ENCODE measurements at regions not wholly inside any gene's neighbourhood (a gene's known extent, or its start where the extent isn't known, plus 50 kb on each side); places are given as distances from the start of the nearest gene placed in this dataset.

DNA sequence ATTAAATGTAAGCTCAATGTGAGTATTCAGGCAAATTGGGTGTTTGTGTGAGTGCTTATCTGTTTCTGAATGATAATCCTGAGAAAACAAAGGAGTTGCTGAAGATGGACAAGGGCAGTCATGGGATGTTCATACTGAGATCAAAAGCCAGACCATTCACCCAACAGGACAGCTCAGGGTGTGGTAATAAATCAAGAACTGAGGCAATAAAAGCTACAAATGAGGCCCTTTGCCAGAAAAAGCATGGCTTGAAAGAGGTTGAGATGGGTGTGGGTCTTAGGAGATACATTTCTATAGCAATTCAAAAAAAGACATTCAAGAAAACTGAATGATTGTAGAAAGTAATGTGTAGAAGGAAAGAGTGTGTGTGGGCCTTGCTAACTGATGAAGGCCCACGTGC, 425.8 kb upstream of the BOD1L1 start:
- TF ChIP-seq, protein P1, sequence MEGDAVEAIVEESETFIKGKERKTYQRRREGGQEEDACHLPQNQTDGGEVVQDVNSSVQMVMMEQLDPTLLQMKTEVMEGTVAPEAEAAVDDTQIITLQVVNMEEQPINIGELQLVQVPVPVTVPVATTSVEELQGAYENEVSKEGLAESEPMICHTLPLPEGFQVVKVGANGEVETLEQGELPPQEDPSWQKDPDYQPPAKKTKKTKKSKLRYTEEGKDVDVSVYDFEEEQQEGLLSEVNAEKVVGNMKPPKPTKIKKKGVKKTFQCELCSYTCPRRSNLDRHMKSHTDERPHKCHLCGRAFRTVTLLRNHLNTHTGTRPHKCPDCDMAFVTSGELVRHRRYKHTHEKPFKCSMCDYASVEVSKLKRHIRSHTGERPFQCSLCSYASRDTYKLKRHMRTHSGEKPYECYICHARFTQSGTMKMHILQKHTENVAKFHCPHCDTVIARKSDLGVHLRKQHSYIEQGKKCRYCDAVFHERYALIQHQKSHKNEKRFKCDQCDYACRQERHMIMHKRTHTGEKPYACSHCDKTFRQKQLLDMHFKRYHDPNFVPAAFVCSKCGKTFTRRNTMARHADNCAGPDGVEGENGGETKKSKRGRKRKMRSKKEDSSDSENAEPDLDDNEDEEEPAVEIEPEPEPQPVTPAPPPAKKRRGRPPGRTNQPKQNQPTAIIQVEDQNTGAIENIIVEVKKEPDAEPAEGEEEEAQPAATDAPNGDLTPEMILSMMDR (IDR thresholded peaks at IDR 0.05; ENCODE audit: extremely low read depth, missing control alignments): no peak
- DNase-seq (ENCODE audit: low spot score): no peak

DNA sequence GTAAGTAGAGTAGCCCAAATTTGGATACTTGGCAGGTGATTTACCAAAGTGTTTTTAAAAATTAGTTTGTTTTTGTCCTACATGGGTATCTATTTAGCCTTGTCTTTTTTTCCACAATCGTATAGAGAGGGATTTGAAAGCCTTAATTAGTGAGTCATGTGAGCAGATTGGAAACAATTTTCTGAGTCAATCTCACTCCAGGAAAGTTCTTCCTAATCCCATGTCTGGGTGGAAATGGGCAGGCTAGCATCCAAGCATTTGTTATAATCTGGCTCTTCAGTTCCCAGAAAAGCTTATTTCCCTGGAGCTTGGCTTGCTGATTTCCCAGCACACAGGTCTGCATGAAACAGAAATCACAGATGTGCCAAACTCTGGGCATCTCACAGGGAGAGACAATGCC, 426.9 kb upstream of the BOD1L1 start:
- no peak for DNase-seq (ENCODE audit: low spot score)
- TF ChIP-seq, protein P1 (IDR thresholded peaks at IDR 0.05; ENCODE audit: extremely low read depth, missing control alignments): no peak

DNA sequence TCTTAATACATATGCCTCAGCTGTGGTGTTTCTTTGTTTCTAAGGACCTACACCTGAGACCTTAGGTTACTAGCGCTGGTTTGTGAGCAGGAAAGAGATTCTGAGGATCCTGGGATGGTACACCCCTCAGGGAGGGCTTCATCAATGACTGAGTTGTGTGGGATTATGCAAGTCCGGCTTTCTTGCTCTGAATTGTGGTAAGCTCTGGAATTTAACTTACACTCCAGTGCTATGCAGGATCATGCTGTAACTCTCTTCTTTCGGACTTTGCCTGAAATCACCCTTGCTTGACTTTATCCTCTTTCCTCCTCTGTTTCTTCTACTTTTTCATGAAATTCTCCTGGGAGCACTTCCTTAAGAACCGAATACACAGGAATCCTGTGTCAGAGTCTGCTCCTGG, 431.5 kb upstream of the BOD1L1 start:
- no peak for DNase-seq (ENCODE audit: low spot score)
- TF ChIP-seq, protein P1 (IDR thresholded peaks at IDR 0.05; ENCODE audit: extremely low read depth, missing control alignments): no peak

DNA sequence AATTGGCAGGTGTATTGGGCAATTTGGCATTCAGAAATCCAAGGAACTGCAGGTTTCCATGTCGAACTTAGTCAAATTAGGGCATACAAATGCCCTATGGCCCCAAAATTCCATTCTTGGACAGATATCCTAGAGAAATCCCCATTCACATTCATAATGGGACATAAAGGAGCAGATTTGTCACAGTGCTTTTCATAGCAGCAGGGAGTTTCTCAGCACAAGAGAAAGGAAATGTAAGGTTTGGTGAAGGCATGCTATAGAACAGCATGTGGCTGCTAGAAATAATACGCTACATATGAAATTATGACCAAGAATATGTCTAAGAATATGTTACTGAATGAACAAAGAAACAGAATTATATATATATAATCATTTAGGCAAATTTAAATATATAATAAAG, 437.5 kb upstream of the BOD1L1 start:
- TF ChIP-seq, protein P1 (IDR thresholded peaks at IDR 0.05; ENCODE audit: extremely low read depth, missing control alignments): no peak
- DNase-seq (ENCODE audit: low spot score): no peak

DNA sequence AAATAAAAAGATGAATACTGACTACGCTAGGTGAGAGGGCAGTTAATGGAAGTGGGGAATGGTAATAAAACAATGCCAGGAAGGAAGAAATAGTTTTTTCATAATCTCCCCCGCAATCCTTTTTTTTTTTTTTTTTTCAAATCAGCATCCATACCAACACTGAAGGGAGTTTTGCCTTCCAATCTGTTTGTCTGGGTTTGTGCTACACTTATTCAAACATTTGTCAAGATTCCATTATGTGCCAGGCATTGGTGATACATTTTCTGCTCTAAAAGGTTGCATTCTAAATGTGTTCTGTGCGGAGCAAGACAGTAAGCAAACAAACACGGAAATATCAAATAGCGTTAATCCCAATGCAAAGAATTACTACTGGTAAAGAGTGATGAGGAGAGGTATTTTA, 437.9 kb upstream of the BOD1L1 start:
- TF ChIP-seq, protein P1 (IDR thresholded peaks at IDR 0.05; ENCODE audit: extremely low read depth, missing control alignments): no peak
- no peak for DNase-seq (ENCODE audit: low spot score)

DNA sequence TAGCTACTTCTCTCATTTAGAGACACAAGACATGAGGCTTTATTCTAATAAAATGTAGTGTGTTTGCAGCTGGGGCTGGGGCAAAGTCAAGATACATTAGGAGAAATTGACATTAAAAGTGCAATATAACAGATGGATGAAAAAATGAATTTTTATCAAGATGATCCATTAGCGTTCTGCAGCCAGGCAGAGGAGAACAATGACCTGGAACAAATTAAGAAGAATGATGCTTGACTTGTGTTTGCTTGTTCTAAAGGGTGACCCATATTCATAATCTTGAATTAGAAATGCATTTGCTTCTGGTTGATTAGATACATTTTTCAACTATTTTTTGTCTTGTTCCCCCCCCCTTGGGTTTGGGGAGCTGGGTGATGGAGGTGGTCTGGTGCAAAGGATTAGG, 439.5 kb upstream of the BOD1L1 start:
- TF ChIP-seq, protein P1 (IDR thresholded peaks at IDR 0.05; ENCODE audit: extremely low read depth, missing control alignments): no peak

DNA sequence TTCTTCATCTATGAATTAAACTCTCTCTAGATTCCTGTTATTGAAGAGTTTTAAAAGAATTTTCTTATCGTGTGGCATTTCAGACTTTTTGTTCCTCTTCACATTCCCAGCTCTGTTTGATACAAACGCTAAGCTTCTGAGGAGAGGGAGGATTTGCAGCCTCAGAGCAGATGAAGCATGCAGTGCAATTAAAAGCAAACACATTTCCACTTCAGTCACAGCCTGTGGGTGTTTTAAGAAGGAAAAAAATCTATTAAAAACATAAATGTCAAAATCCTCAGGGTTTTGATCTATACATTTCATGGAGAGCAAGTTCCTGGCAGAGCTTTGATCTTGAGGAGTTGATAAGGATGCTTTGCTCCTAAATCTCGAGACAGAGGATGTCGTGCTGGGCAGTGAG, 442.4 kb upstream of the BOD1L1 start:
- TF ChIP-seq, protein P1 (IDR thresholded peaks at IDR 0.05; ENCODE audit: extremely low read depth, missing control alignments): no peak
- DNase-seq (ENCODE audit: low spot score): no peak

More for the DNA sequence above, 439.5 kb upstream of the BOD1L1 start:
- no peak for DNase-seq (ENCODE audit: low spot score)

Measured in GM20000 (cell line).